ENCODE measurements at regions not wholly inside any gene's neighbourhood (a gene's known extent, or its start where the extent isn't known, plus 50 kb on each side); places are given as distances from the start of the nearest gene placed in this dataset.
"Not testable (repeated sequence)": the region's sequence is repeated elsewhere in the genome, so short reads cannot be mapped to it uniquely, and the experiment has no call there.

- no peaks in the 10 kb centered on the region for H3K27me3 ChIP-seq
- no peak overlapping the region for H3K27ac ChIP-seq
- H3K36me3 ChIP-seq = no peaks in the 10 kb centered on the region
- peaks cover 4% of the 10 kb centered on the region for H3K9me3 ChIP-seq (ENCODE audit: low read depth)
- no peak for TF ChIP-seq CTCF (IDR thresholded peaks at IDR 0.05; ENCODE audit: low read depth, low read length)
- H3K4me1 ChIP-seq (ENCODE audit: low read depth) = no peaks in the 10 kb centered on the region
- DNase-seq (ENCODE audit: low read depth in 1 of 2, low spot score in 1 of 2) = no peak
- H3K4me3 ChIP-seq = no peak overlapping the region
Observed at GRCh38 chr7:65489260-65489767, 115.7 kb downstream of the ZNF92 start.

DNA sequence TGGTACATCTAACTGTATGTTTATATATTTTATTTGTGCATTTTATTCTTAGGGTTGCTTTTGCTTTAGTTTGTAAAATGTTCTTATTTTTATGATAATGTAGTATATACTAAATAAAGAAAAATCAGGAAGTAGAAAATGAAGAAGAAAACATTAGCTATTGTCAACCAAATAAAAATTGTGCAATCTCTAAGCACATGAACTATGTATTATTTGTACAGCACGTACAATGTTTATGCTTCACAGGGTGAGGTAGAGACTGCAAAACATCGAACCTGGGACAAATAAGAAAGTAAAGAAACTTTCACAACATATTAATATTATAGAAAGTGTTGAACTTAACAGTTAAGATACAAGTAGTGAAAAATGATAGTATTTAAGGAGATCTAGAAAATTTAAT is 123.0 kb downstream of the ZNF92 start:
- H3K27ac ChIP-seq = not testable (repeated sequence)

DNA sequence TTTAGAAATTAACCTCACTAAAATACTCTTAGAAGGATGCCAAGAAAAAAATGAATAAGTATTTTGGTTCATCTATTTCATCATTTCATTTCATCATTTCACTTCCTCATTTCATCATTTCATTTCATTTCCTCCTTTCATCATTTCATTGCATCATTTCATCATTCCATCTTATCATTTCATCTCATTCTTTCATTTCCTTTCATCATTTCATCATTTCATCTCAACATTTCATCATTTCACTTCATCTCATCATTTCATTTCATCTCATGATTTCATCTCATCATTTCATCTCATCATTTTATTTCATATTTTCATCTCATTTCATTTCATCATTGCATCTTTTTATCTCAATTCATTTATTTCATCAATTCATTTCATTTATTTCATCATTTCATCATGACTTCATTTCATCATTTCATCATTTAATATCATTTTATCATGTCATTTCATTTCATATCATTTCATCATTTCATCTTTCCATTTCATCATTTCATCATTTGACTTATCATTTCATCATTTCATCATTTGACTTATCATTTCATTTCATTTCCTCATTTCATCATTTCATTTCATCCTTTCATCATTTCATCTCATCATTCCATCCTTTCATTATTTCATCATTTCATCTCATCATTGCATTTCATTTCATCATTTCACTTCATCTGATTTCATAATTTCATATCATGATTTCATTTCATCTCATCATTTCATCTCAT is 129.9 kb downstream of the ZNF92 start:
- DNase-seq (ENCODE audit: low read depth in 1 of 2, low spot score in 1 of 2) = no peak
- no peaks in the 10 kb centered on the region for H3K9me3 ChIP-seq (ENCODE audit: low read depth)
- no peaks in the 10 kb centered on the region for H3K36me3 ChIP-seq
- no peak overlapping the region for H3K27ac ChIP-seq
- H3K4me3 ChIP-seq = no peak overlapping the region
- no peaks in the 10 kb centered on the region for H3K4me1 ChIP-seq (ENCODE audit: low read depth)
- H3K27me3 ChIP-seq = peaks cover 4% of the 10 kb centered on the region
- no peak for TF ChIP-seq CTCF (IDR thresholded peaks at IDR 0.05; ENCODE audit: low read depth, low read length)

More for the DNA sequence above, 123.0 kb downstream of the ZNF92 start:
- not testable (repeated sequence) for H3K4me3 ChIP-seq; H3K4me1 ChIP-seq (ENCODE audit: low read depth); H3K36me3 ChIP-seq; H3K27me3 ChIP-seq; H3K9me3 ChIP-seq (ENCODE audit: low read depth); DNase-seq (ENCODE audit: low read depth in 1 of 2, low spot score in 1 of 2)

DNA sequence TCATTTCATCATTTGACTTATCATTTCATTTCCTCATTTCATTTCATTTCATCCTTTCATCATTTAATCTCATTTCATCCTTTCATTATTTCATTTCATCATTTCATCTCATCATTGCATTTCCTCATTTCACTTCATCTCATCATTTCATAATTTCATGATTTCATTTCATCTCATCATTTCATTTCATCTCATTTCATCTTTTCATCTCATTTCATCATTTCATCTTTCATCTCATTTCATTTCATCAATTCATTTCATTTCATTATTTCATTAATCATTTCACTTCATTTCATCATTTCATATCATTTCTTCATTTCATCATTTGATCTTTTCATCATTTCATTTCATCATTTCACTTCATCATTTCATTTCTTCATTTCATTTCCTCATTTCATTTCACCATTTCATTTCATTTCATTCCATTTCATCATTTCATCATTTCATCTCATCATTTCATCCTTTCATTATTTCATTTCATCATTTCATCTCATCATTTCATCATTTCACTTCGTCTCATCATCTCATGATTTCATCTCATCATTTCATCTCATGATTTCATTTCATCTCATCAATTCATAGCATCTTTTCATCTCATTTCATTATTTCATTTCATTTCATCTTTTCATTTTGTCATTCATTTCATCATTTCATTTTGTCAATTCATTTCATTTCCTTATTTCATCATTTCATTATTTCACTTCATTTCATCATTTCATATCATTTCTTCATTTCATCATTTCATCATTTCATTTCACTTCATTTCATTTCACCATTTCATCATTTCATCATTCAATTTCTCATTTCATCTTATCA is 131.1 kb downstream of the ZNF92 start:
- not testable (repeated sequence) for H3K4me3 ChIP-seq; H3K27ac ChIP-seq; H3K4me1 ChIP-seq (ENCODE audit: low read depth); H3K9me3 ChIP-seq (ENCODE audit: low read depth); H3K36me3 ChIP-seq; DNase-seq (ENCODE audit: low read depth in 1 of 2, low spot score in 1 of 2)
- H3K27me3 ChIP-seq = peaks cover 16% of the 10 kb centered on the region

DNA sequence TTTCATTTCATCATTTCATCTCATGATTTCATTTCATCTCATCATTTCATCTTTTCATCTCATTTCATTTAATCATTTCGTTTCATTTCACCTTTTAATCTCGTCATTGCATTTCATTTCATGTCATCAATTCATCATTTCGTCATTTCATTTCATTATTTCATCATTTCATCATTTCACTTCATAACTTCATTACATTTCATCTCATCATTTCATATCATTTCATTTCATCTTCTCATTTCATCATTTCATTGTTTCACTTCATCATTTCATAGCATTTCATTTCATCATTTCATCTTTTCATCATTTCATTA is 131.6 kb downstream of the ZNF92 start:
- not testable (repeated sequence) for H3K27ac ChIP-seq; H3K4me3 ChIP-seq; H3K9me3 ChIP-seq (ENCODE audit: low read depth); DNase-seq (ENCODE audit: low read depth in 1 of 2, low spot score in 1 of 2); H3K36me3 ChIP-seq; H3K4me1 ChIP-seq (ENCODE audit: low read depth)
- peaks cover 21% of the 10 kb centered on the region for H3K27me3 ChIP-seq

DNA sequence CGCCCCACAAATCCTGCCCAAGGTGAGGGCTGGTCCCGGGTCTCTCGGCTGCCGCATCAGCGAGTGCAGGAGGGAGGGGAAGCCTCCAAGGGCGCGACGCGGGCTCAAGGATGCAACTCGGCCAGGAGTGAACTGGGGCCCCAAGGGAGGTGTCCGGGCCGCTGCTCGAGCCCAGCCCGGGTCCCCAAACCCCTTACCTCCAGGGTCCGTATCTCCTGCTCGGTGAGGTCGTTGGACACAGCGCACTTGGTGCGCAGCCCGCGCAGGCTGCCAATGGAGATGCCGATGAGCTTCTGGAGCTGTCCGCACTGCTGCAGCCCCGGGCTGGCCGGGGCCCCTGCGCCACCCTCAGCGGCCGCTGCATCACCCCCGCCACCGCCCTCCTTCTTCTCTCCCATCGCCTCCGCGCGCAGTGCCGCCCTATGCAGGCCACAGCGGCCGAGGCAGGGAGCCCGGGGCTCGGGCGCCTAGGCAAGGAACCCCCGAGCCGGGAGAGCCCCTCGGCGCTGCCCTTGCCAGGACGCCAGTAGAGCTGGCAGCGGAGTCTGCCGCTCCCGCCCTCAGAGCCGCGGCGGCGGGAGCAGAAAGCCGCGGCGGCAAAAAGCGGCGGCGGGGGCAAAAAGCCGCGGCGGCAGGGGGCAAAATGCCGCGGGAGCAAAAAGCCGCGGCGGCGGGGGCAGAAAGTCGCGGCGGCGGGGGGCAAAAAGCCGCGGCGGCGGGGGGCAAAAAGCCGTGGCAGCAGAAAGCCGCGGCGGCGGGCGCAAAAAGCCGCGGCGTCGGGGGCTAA is 135.1 kb downstream of the ZNF92 start:
- H3K27ac ChIP-seq; H3K9me3 ChIP-seq (ENCODE audit: low read depth); H3K4me1 ChIP-seq (ENCODE audit: low read depth); H3K36me3 ChIP-seq: not testable (repeated sequence)
- peak overlapping the region; percentile 83 for H3K4me3 ChIP-seq
- H3K27me3 ChIP-seq = peaks cover 38% of the 10 kb centered on the region
- DNase-seq (ENCODE audit: low read depth in 1 of 2, low spot score in 1 of 2) = peak in 1 of 2 donors; percentile 1

GRCh38 chr7:65509368-65510186 is 135.9 kb downstream of the ZNF92 start:
- peak in 1 of 2 donors; percentile 14 for DNase-seq (ENCODE audit: low read depth in 1 of 2, low spot score in 1 of 2)
- Histone ChIP-seq H3K4me1 (ENCODE audit: low read depth) (peaks cover 4% of the 10 kb centered on the region), H3K27ac (no peak overlapping the region), H3K9me3 (ENCODE audit: low read depth) (no peaks in the 10 kb centered on the region), H3K36me3 (no peaks in the 10 kb centered on the region), H3K27me3 (peaks cover 45% of the 10 kb centered on the region), H3K4me3 (peak overlapping the region; percentile 83)
- no peak for TF ChIP-seq CTCF (IDR thresholded peaks at IDR 0.05; ENCODE audit: low read depth, low read length)

DNA sequence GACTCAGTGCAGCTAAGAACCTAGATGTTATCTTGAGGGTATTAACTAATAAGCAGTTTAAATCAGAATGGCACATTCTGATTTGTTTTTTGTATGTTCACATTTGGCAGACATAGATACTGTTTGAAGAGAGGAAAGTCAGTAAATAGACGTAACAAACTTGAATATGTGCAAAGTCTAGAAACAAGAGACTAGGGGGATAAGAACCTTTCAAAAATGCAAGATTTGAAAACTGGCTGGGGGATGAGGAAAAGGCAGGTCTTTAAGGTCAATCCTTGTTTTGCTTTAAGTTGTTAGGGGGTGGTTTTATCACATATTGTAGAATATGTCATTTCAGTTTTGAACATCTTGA is 136.5 kb downstream of the ZNF92 start:
- Histone ChIP-seq H3K27me3 (peaks cover 45% of the 10 kb centered on the region), H3K4me3 (peak overlapping the region; percentile 83)
- not testable (repeated sequence) for H3K36me3 ChIP-seq; H3K4me1 ChIP-seq (ENCODE audit: low read depth); H3K27ac ChIP-seq; H3K9me3 ChIP-seq (ENCODE audit: low read depth); DNase-seq (ENCODE audit: low read depth in 1 of 2, low spot score in 1 of 2)

DNA sequence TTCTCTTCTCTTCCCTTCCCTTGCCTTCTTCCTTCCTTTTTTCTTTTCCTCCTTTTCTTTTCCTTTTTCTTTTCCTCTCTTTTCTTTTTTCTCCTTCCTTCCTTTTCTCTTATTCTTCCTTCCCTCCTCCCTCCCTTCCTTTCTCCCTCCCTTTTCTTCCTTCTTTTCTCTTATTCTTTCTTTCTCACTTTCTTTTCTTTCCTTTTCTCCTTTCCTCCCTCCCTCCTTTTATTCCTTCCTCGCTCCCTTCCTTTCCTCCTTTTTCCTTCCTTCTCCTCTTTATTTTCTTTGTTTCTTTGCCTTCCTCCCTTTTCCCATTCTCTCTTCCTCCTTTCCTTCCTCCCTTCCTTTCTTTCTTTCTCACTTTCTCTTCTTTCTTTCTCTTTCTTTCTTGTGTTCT is 146.1 kb downstream of the ZNF92 start:
- DNase-seq (ENCODE audit: low read depth in 1 of 2, low spot score in 1 of 2); H3K9me3 ChIP-seq (ENCODE audit: low read depth); H3K4me3 ChIP-seq; H3K36me3 ChIP-seq; H3K4me1 ChIP-seq (ENCODE audit: low read depth); H3K27me3 ChIP-seq; H3K27ac ChIP-seq: not testable (repeated sequence)
